PC-9 (cell line): ENCODE measurements at regions not wholly inside any gene's neighbourhood (a gene's known extent, or its start where the extent isn't known, plus 50 kb on each side); places are given as distances from the start of the nearest gene placed in this dataset.

Experiments
- EZH2 ChIP-seq: fragments of 200-600 bp; sonication (generic); IDR thresholded peaks from 2 replicates; pipeline ENCODE4 v1.8.0; 2017; ENCODE audit warnings: antibody characterized with exemption, low read depth
- TF ChIP-seq, protein P1 (sequence below): fragments of 200-600 bp; sonication (generic); conservative IDR thresholded peaks from 2 replicates; pipeline ENCODE4 v1.6.1; 2017; ENCODE audit warnings: mixed run types, antibody characterized with exemption, mild to moderate bottlenecking, moderate library complexity

DNA sequence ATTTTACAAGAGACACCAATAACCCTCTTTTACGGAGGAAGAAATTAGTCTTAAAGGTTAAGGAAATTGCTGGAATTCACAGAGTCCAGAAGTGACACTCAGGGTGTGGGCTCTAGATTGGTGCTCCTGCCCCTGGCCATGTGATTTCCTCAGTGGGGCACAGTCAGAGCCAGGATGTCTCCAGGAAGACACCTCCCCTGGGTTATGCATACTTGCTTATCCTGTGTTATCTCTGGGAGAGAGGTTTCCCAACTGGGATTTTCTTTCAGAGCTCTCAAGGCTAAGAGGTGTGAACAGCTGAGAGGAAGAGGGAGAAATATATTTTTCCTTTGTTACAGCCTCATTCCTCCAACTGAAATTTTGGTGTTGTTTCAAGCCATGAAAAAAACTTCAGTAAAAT, 125.6 kb upstream of the CELF4 start:
- TF ChIP-seq, protein P1, sequence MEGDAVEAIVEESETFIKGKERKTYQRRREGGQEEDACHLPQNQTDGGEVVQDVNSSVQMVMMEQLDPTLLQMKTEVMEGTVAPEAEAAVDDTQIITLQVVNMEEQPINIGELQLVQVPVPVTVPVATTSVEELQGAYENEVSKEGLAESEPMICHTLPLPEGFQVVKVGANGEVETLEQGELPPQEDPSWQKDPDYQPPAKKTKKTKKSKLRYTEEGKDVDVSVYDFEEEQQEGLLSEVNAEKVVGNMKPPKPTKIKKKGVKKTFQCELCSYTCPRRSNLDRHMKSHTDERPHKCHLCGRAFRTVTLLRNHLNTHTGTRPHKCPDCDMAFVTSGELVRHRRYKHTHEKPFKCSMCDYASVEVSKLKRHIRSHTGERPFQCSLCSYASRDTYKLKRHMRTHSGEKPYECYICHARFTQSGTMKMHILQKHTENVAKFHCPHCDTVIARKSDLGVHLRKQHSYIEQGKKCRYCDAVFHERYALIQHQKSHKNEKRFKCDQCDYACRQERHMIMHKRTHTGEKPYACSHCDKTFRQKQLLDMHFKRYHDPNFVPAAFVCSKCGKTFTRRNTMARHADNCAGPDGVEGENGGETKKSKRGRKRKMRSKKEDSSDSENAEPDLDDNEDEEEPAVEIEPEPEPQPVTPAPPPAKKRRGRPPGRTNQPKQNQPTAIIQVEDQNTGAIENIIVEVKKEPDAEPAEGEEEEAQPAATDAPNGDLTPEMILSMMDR, result no peak
- TF ChIP-seq EZH2, result no peak
